GM21825 (cell line): ENCODE measurements at regions not wholly inside any gene's neighbourhood (a gene's known extent, or its start where the extent isn't known, plus 50 kb on each side); places are given as distances from the start of the nearest gene placed in this dataset.

ENCODE experiments used
- ATAC-seq: cut with Tn5 transposase; IDR thresholded peaks from one replicate; pipeline ENCODE4 v1.9.1; 2021; ENCODE audit warnings: mild to moderate bottlenecking, moderate library complexity; ENCODE audit not compliant: unreplicated experiment

DNA sequence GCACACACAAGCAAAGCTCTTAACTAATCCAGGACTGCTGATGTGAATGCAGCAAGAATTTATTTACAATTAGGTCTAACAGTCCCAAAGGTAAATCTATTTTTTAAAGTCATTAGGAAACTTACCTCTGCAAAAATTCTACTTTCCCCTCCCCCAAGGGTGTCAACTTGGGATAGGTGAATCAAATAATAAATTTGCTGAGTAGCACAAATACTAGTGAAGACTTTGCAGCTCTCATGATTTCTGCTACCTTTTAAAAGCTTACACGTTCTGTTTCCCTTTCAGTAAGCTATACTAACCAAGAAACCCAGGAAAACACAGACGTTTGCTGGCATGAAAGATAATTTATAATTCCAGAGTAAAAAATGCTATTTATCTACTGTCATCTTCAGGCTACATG, 296.6 kb upstream of the SLC7A11 start:
- no peak for ATAC-seq

DNA sequence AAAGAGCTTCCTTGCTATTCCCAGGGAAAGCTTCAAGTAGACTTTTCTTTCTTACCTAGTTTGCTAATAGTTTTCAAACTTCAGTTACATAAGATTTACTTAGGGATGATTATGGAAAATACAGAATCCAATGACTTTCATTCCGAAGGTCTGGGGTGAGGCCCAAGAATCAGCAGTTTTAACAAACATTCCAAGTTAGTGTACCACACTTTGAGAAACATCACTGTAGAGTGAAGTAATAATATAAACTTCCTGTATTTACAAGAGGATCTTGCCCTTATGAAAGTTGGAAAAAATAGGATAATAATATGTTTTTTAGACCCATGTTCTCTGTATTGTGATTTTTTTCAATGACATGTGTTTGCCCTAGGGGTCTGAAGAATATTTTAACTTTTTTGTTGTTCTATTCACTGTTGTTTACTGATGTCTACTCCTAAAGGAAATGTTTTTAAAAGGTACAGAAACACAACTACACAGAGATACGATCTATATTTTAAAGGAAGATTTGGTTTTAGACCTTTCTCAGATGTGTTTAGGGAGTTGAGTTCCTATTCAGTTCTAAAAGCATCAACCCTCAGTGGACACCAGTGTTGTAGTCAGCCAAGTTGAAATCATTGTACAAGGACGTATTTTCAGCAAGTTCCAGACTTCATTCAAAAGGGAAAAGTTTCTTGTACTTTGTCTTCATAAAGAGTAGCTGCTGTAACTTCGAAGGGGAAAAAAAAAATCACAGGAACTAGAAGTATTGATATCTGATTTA, 295.8 kb upstream of the SLC7A11 start:
- ATAC-seq: no peak

GRCh38 chr4:138535316-138535715, 293.2 kb upstream of the SLC7A11 start:
- ATAC-seq: no peak

GRCh38 chr4:138522366-138522765, 280.2 kb upstream of the SLC7A11 start:
- ATAC-seq: peak; percentile 70

DNA sequence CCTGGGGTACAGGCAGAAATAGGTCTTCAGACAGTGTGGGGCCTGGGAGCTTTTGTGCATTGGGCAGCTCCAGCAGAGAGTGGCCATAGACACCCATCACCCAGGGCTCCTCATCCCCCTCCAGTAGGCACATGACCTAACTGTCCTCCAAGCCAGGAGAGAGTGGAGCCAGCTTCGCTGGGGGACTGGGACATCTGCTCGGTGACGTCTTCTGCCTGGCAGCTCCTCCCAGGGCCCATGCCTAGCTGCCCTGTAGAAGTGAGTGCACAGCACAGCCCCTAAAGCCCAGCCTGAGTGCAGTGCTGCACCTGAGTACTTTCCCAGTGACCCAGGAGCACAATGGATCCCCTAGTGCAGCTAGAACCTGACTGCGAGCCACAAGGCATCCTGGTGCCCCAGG, 279.7 kb upstream of the SLC7A11 start:
- ATAC-seq: no peak

- ATAC-seq: no peak
Observed at GRCh38 chr4:138519436-138519835, 277.3 kb upstream of the SLC7A11 start.

- no peak for ATAC-seq
Observed at GRCh38 chr4:138513535-138513934, 271.4 kb upstream of the SLC7A11 start.

DNA sequence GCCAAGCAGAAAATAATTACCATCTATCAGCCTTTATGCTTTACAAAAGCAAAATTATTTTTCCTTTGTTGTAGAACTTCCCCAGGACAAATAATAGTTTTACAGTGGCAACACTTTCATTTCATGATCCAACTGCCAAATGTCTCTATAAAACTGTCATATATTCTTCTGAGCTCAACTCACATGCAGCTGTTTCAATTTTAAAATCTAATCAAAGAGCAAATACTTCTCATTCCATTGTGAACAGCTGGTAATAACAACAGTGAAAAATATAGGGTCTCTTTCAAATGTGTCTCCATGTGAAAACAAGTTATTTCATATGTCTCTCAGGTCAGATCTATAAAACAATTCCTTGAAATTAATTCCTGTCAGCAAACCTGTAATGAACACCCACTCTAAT, 270.6 kb upstream of the SLC7A11 start:
- no peak for ATAC-seq

DNA sequence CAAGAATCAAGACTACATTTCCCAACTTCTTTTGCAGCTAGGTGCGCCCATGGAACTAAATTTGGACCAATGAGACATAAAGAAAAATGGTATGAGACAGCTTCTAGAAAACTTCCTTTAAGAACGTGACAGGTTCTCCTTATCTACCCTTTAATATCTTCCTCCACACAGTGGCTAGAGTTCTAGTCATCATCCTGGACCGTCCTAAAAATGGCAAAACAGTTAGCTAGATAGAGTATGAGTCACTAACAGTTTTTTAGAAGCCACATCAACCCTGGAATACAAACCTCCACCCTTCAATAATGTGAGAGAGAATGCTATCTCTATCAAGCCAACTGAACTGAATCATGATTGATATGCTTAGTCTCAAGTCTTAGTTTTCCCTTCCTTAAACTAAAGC, 267.9 kb upstream of the SLC7A11 start:
- ATAC-seq: no peak

DNA sequence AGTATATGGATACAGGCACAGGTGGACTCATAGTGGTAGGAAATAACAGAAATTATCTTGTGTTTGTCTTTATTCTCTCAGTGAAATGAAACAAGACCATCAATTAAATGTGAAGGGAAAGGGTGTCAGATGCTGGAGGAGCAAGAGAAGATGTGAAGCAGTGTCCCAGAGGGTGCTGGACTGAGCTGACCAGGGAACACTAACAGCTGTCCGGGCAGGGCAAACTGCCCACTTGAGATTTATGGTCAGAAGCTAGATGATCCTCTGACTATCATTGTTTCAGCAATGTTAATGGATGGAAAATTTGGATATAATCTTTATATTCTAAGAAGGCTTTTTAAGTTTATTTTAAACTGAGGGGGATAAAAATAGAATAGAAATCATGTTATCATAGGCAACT, 267.2 kb upstream of the SLC7A11 start:
- ATAC-seq: no peak

- ATAC-seq: no peak
Observed at GRCh38 chr4:138507522-138507921, 265.4 kb upstream of the SLC7A11 start.

DNA sequence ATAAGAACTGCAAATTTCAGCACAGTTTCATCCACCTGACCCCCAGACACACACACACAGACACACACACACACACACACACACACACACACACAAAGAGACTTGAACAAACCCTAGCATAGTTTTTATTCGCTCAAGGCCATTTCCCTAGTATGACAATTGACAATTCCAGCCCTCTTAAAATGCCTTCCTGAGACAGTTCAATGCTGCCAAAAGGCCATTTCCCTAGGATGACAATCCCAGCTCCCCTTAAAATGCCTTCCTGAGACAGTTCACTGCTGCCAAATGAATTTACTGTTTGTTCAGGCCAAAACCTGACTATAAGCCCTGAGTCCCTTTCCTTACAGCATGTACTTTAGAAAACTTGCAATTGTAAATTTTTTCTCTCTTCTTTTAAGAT, 259.5 kb upstream of the SLC7A11 start:
- no peak for ATAC-seq

GRCh38 chr4:138500869-138501268, 258.7 kb upstream of the SLC7A11 start:
- ATAC-seq: no peak

DNA sequence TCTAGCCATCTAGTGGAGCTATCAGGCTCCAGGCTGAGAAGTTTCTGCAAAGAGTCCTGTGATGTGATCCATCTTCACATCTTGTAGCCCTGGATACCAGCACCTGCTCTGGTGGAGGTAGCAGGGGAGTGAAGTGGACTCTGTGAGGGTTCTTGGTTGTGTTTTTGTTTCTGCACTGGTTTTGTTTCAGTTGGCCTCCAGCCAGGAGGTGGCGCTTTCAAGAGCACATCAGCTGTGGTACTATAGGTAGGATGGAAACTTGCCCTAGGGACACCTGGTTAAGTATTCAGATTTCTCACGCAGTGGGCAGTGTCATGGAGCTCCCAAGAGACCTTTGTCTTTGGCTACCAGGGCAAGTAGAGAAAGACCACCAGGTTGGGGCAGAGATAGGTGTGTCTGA, 257.5 kb upstream of the SLC7A11 start:
- ATAC-seq: no peak

- peak; percentile 58 for ATAC-seq
Observed at GRCh38 chr4:138494931-138495330, 252.8 kb upstream of the SLC7A11 start.

GRCh38 chr4:138494116-138494515, 252.0 kb upstream of the SLC7A11 start:
- no peak for ATAC-seq

GRCh38 chr4:138492176-138492575, 250.0 kb upstream of the SLC7A11 start:
- ATAC-seq: no peak

DNA sequence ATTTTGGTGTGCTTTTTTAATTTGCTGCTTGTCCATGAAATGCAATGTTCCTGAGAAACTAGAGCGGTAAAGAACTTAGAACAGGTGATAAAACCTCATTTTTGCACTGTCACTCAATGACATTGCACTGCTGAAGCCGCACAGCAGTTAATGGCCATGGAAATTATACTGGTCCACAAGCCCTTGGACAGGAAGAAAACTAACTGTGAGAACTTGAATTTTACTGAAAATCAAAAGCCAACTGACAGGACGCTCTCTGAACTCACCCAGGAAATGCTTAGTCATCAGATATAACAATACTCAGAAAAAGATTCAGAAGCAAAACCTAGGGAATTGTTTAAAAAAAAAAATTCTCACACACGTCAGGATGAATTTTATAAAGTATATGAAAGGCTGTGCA, 246.4 kb upstream of the SLC7A11 start:
- ATAC-seq: no peak

DNA sequence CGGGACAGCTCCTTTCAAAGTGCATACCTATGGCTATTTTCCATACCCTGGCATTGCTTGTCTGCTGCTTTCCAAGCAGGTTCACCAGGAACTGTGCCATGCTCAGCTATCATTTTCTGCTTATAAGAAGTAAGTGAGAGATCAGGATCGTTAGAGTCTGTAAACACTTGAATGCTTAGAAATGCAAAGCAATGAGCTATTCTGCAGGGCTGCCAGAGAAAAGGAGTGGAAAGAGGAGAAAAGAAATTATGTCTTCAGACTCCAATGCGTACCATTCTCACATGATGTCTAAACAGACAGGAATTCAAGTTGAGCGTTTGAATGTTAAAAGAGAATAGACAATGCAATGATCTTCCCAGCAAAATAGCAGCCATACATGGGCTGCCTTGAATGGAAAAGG, 245.5 kb upstream of the SLC7A11 start:
- no peak for ATAC-seq

DNA sequence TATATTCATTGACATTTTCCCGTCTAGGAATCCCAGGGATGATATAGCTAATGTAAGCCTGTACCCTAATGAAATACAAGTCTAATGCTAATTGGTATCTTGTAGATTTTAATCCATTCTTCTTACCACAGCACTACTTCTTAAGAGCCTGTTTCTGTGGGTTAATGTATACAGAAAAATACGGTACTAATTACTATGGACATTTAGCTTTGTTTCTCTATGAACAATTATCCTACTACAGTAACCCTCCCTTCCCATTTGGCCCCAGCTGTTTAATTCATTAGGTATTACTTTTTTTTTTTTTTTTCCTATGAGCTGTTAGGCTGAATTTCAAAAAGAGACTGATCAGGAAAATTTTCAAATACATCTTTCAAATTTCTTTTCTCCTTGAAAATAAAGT, 245.1 kb upstream of the SLC7A11 start:
- no peak for ATAC-seq

- no peak for ATAC-seq
Observed at GRCh38 chr4:138485498-138485897, 243.3 kb upstream of the SLC7A11 start.

DNA sequence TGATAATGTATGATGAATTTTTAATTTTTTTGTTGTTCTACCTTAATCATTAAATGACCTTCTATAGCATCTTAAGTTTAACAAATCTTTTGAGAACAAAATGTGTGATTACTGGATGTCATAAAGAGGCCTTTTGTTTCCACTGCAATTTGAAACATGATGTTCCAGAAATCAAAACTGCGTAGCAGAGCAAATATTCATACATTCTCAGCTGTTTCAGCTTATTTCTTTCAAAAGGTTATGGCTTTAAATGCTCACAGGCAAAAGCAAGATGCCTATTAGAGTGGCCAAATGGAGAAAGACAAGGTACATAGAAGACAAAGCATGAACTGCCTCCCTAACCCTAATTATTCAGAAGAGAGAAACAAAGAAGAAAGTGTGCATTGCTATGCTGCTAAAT, 233.0 kb upstream of the SLC7A11 start:
- no peak for ATAC-seq

DNA sequence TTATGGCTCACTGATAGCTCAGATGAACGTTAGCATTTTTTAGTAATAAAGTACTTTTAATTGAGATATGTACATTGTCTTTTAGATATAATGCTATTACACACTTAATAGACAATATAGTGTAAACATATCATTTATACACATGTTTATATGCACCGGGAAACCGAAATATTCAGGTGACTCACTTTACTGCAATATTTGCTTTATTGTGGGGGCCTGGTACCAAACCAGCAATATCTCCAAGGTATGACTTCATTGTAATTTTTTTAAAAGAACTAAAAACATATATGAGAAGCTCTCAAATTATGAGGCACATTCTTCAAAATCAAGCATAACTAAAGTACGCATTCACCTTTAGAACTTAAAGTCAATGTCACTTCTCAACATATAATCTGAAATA, 231.2 kb upstream of the SLC7A11 start:
- no peak for ATAC-seq
